ENCODE measurements at regions not wholly inside any gene's neighbourhood (a gene's known extent, or its start where the extent isn't known, plus 50 kb on each side); places are given as distances from the start of the nearest gene placed in this dataset.

- H3K4me3 Mint-ChIP-seq: no peak overlapping the region
- no peak overlapping the region for H2BK15ac ChIP-seq (ENCODE audit: low read depth, low read length)
- no peak overlapping the region for H2AK5ac ChIP-seq (ENCODE audit: insufficient read length, low read length)
- no peaks in the 10 kb centered on the region for H3K79me1 ChIP-seq (ENCODE audit: insufficient read depth, low read depth, low read length, poor library complexity, severe bottlenecking)
- H2BK12ac ChIP-seq (ENCODE audit: insufficient read length, low read depth, low read length): no peak overlapping the region
- H3K9ac ChIP-seq (ENCODE audit: extremely low read depth, insufficient read length, low read length): no peak overlapping the region
- no peaks in the 10 kb centered on the region for H3K4me1 ChIP-seq (ENCODE audit: insufficient read depth, low read length)
- DNase-seq: no peak
- no peak overlapping the region for H3K4me2 ChIP-seq (ENCODE audit: insufficient read depth, insufficient read length, low read length)
- no peaks in the 10 kb centered on the region for H3K4me1 Mint-ChIP-seq
- no peaks in the 10 kb centered on the region for H3K23me2 ChIP-seq (ENCODE audit: insufficient read length, low read depth, low read length, poor library complexity, severe bottlenecking)
- no peak overlapping the region for H2AFZ ChIP-seq (ENCODE audit: low read length)
- no peaks in the 10 kb centered on the region for H4K20me1 ChIP-seq (ENCODE audit: control insufficient read depth, insufficient read depth, insufficient read length)
- no peaks in the 10 kb centered on the region for H3K9me3 ChIP-seq (ENCODE audit: control insufficient read depth, low read depth, low read length)
- H3K9me3 Mint-ChIP-seq: no peaks in the 10 kb centered on the region
- H4K91ac ChIP-seq (ENCODE audit: insufficient read length, low read depth, low read length): no peak overlapping the region
- no peaks in the 10 kb centered on the region for H3K27me3 ChIP-seq (ENCODE audit: insufficient read depth, low read length)
- H3K56ac ChIP-seq (ENCODE audit: insufficient read length, low read depth, low read length): no peak overlapping the region
- no peak overlapping the region for H2BK20ac ChIP-seq (ENCODE audit: low read depth, low read length, poor library complexity, severe bottlenecking)
- no peak overlapping the region for H3K14ac ChIP-seq (ENCODE audit: insufficient read depth, low read length)
- no peak overlapping the region for H3T11ph ChIP-seq (ENCODE audit: low read length)
- WGBS (ENCODE audit: extremely low coverage, insufficient read length, low lambda C conversion rate): no CpG with 5 or more reads among the region's 3 CpGs
- no peak overlapping the region for H2BK5ac ChIP-seq (ENCODE audit: insufficient read length, low read length)
- H3K18ac ChIP-seq (ENCODE audit: insufficient read length, low read depth, low read length): no peak overlapping the region
- no peaks in the 10 kb centered on the region for H3K79me2 ChIP-seq (ENCODE audit: insufficient read depth, low read length)
- no peak overlapping the region for H3K27ac Mint-ChIP-seq
- H3K36me3 Mint-ChIP-seq (ENCODE audit: insufficient read depth in 1 of 3, low read depth in 3 of 3): no peaks in the 10 kb centered on the region
- no peaks in the 10 kb centered on the region for H3K27me3 Mint-ChIP-seq (ENCODE audit: low read depth)
- no peak overlapping the region for H4K8ac ChIP-seq (replicated peaks; ENCODE audit: insufficient read length, low read depth, low read length)
- no peak overlapping the region for H3K27ac ChIP-seq (ENCODE audit: insufficient read length, low read depth, low read length)
- no peak overlapping the region for H2BK120ac ChIP-seq (ENCODE audit: low read depth, low read length, poor library complexity, severe bottlenecking)
- H3K4ac ChIP-seq (ENCODE audit: low read depth, low read length): no peak overlapping the region
- H3K23ac ChIP-seq (ENCODE audit: insufficient read length, low read depth, low read length): no peak overlapping the region
- TF ChIP-seq, protein P1, sequence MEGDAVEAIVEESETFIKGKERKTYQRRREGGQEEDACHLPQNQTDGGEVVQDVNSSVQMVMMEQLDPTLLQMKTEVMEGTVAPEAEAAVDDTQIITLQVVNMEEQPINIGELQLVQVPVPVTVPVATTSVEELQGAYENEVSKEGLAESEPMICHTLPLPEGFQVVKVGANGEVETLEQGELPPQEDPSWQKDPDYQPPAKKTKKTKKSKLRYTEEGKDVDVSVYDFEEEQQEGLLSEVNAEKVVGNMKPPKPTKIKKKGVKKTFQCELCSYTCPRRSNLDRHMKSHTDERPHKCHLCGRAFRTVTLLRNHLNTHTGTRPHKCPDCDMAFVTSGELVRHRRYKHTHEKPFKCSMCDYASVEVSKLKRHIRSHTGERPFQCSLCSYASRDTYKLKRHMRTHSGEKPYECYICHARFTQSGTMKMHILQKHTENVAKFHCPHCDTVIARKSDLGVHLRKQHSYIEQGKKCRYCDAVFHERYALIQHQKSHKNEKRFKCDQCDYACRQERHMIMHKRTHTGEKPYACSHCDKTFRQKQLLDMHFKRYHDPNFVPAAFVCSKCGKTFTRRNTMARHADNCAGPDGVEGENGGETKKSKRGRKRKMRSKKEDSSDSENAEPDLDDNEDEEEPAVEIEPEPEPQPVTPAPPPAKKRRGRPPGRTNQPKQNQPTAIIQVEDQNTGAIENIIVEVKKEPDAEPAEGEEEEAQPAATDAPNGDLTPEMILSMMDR (conservative IDR thresholded peaks at IDR 0.05): no peak
- H4K5ac ChIP-seq (ENCODE audit: insufficient read length, low read depth, low read length): no peak overlapping the region
Observed at GRCh38 chr6:79787626-79788025, 156.5 kb downstream of the SH3BGRL2 start.

All from H9 (cell line).